ENCODE measurements at regions not wholly inside any gene's neighbourhood (a gene's known extent, or its start where the extent isn't known, plus 50 kb on each side); places are given as distances from the start of the nearest gene placed in this dataset.

GRCh38 chr13:109362616-109363015 is 423.8 kb downstream of the IRS2 start:
- H3K27ac ChIP-seq, result no peak overlapping the region
- DNase-seq (ENCODE audit: low spot score), result no peak
- no peak for TF ChIP-seq CTCF (IDR thresholded peaks at IDR 0.05)
- no peaks in the 10 kb centered on the region for H3K27me3 ChIP-seq
- no peak overlapping the region for H3K4me3 ChIP-seq
- peaks cover 0 to 7% of the 10 kb centered on the region in 2 donors for H3K9me3 ChIP-seq
- no peaks in the 10 kb centered on the region for H3K4me1 ChIP-seq
- H3K36me3 ChIP-seq, result no peaks in the 10 kb centered on the region

GRCh38 chr13:109361562-109362289 is 424.7 kb downstream of the IRS2 start:
- H3K4me3 ChIP-seq, result no peak overlapping the region
- H3K36me3 ChIP-seq, result no peaks in the 10 kb centered on the region
- no peak for DNase-seq (ENCODE audit: low spot score)
- no peak overlapping the region for H3K27ac ChIP-seq
- no peak for TF ChIP-seq CTCF (IDR thresholded peaks at IDR 0.05)
- no peaks in the 10 kb centered on the region for H3K4me1 ChIP-seq
- H3K9me3 ChIP-seq, result peaks cover 0 to 7% of the 10 kb centered on the region in 2 donors
- H3K27me3 ChIP-seq, result no peaks in the 10 kb centered on the region

GRCh38 chr13:109357751-109358471 is 428.5 kb downstream of the IRS2 start:
- no peaks in the 10 kb centered on the region for H3K4me1 ChIP-seq
- no peaks in the 10 kb centered on the region for H3K27me3 ChIP-seq
- no peak overlapping the region for H3K4me3 ChIP-seq
- H3K9me3 ChIP-seq, result no peaks in the 10 kb centered on the region
- no peak overlapping the region for H3K27ac ChIP-seq
- DNase-seq (ENCODE audit: low spot score), result no peak
- H3K36me3 ChIP-seq, result no peaks in the 10 kb centered on the region
- no peak for TF ChIP-seq CTCF (IDR thresholded peaks at IDR 0.05)

GRCh38 chr13:109355875-109356434 is 430.4 kb downstream of the IRS2 start:
- H3K36me3 ChIP-seq, result no peaks in the 10 kb centered on the region
- H3K4me1 ChIP-seq, result no peaks in the 10 kb centered on the region
- no peak for DNase-seq (ENCODE audit: low spot score)
- H3K9me3 ChIP-seq, result no peaks in the 10 kb centered on the region
- no peak overlapping the region for H3K4me3 ChIP-seq
- H3K27me3 ChIP-seq, result no peaks in the 10 kb centered on the region
- TF ChIP-seq CTCF (IDR thresholded peaks at IDR 0.05), result no peak
- no peak overlapping the region for H3K27ac ChIP-seq

GRCh38 chr13:109355166-109355565 is 431.2 kb downstream of the IRS2 start:
- Histone ChIP-seq H3K27ac (no peak overlapping the region), H3K27me3 (no peaks in the 10 kb centered on the region), H3K36me3 (no peaks in the 10 kb centered on the region), H3K4me3 (no peak overlapping the region), H3K4me1 (no peaks in the 10 kb centered on the region), H3K9me3 (no peaks in the 10 kb centered on the region)
- TF ChIP-seq CTCF (IDR thresholded peaks at IDR 0.05), result no peak
- no peak for DNase-seq (ENCODE audit: low spot score)
